ENCODE measurements at regions not wholly inside any gene's neighbourhood (a gene's known extent, or its start where the extent isn't known, plus 50 kb on each side); places are given as distances from the start of the nearest gene placed in this dataset.

DNA sequence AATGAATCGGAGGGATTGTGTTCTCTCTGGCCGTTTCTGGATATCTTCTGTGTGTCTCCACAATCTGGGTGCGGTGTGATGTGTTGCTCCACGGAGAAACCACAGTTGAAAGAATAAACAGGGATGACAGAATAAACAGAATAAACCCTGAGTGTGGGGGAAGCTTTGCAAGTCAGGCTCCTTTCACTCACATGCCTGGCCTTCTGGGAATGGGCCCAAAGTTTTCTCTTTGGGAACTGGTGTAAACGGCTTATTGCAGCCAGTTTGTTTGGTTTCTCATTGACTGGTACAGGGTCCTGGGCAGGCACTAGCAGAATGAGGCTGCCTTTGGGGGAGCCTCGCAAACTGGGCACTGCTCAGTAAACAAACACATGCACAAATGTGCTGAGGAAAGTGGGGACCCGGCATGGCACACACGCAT, 324.7 kb downstream of the DLEU7 start:
- no peaks in the 10 kb centered on the region for H3K27me3 Mint-ChIP-seq (ENCODE audit: low read depth, poor library complexity)
- H3K9me3 Mint-ChIP-seq: no peaks in the 10 kb centered on the region
- no peak for TF ChIP-seq CTCF (IDR thresholded peaks at IDR 0.05)
- H3K27ac Mint-ChIP-seq: peak overlapping the region; percentile 62
- peaks cover 77% of the 10 kb centered on the region for H3K4me1 Mint-ChIP-seq
- H3K4me3 Mint-ChIP-seq: no peak overlapping the region
- no peak for DNase-seq
- no peaks in the 10 kb centered on the region for H3K36me3 Mint-ChIP-seq (ENCODE audit: low read depth)

DNA sequence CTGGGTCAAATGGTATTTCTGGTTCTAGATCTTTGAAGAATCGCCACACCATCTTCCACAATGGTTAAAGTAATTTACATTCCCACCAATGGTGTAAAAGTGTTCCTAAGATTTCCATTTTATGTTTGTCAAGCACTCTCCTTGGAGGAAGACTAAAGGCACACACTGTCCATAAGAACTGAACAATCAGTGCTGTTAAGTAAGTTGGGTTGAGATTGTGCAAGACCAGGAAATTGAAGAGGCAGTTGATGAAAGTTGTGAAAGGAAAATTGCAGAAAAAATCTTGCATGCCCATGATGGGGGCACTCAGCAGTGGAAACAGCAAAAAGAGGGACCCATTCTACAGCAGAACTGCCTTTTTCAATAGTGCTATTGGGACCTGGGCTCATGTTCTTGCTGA, 323.6 kb downstream of the DLEU7 start:
- Mint-ChIP-seq H3K4me1 (peaks cover 77% of the 10 kb centered on the region), H3K36me3 (ENCODE audit: low read depth) (no peaks in the 10 kb centered on the region), H3K27ac (no peak overlapping the region), H3K9me3 (no peaks in the 10 kb centered on the region), H3K27me3 (ENCODE audit: low read depth, poor library complexity) (peaks cover 5% of the 10 kb centered on the region), H3K4me3 (no peak overlapping the region)
- no peak for TF ChIP-seq CTCF (IDR thresholded peaks at IDR 0.05)
- DNase-seq: no peak

DNA sequence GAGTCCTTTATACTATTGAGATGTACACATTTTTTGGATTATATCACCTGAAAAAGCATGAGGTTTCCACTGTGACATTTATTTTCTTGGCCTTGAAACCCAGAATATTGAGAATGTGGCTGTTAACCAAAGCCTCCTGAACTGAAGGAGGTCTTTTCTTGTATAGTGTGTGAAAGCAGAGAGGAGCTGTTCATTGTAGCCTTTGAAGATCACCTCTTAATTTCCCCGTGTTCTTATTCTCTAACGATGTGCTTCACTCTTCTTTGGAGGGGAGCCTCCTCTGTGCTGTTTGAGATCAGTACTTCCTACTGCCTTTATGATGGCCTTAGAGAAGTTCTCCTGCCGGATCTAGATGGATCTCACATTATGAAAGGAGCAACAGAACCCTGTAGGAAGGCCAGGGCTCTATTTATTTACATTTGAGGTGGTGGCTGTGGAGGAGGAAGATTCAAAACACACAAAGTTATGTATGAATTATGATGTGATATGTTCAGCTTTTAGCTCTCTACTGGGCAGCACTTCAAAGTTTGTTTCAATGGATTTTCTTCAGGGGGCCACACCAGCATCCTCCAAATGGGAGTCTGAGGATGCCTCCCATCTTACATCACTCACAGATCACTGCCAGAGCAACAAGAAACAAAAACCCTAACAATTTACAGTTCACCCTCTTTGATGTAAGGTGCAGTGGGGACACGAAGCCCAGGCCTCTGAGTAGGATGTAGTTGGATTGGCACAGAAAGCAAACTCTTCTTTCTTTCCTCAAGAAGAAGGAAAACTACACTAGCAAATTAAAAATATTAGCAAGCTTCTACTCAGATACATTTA, 322.3 kb downstream of the DLEU7 start:
- Mint-ChIP-seq H3K9me3 (peaks cover 3% of the 10 kb centered on the region), H3K4me3 (no peak overlapping the region), H3K27me3 (ENCODE audit: low read depth, poor library complexity) (peaks cover 5% of the 10 kb centered on the region), H3K27ac (peak overlapping the region; percentile 11), H3K36me3 (ENCODE audit: low read depth) (peaks cover 4% of the 10 kb centered on the region), H3K4me1 (peaks cover 81% of the 10 kb centered on the region)
- no peak for DNase-seq
- TF ChIP-seq CTCF (IDR thresholded peaks at IDR 0.05): no peak

DNA sequence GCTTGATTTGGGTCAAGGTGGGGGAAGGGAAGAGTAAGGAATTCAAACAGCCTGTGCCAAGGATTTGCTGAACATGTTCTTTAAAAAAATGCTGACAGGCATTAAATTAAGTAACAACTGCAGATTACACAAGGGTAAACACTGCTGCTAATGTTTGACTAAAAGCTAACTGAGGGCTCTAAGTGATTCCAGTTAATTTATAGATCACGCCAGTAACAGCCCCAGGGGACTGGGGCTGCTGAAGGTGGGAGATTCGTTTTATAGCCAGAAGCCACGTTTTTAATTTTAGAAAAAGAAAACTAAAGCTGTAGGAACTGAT, 321.7 kb downstream of the DLEU7 start:
- DNase-seq: peak; percentile 27
- Mint-ChIP-seq H3K4me3 (peak overlapping the region; percentile 21), H3K4me1 (peaks cover 82% of the 10 kb centered on the region), H3K27me3 (ENCODE audit: low read depth, poor library complexity) (peaks cover 5% of the 10 kb centered on the region), H3K27ac (peak overlapping the region; percentile 79), H3K36me3 (ENCODE audit: low read depth) (peaks cover 4% of the 10 kb centered on the region), H3K9me3 (peaks cover 3% of the 10 kb centered on the region)
- no peak for TF ChIP-seq CTCF (IDR thresholded peaks at IDR 0.05)

DNA sequence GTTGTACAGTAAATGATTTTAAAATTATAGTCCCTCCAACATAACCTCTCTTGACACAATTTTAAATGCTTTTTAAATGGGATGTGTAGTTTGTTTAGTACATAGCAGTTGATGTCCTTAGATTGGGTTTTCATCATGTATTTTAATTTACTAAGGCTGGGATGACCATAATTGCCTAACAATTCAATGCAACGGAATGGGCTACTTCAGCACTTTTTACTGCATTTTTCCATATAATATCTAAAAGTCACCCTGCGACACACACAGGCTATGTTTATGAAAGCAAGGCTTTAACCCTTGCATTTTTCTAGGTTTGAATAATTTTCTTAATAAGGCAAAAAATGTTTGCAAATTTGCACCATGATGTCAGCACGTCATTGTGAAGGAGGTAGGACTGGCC, 321.0 kb downstream of the DLEU7 start:
- peaks cover 4% of the 10 kb centered on the region for H3K36me3 Mint-ChIP-seq (ENCODE audit: low read depth)
- peaks cover 3% of the 10 kb centered on the region for H3K9me3 Mint-ChIP-seq
- H3K27ac Mint-ChIP-seq: no peak overlapping the region

More for the DNA sequence above, 321.0 kb downstream of the DLEU7 start:
- Mint-ChIP-seq H3K27me3 (ENCODE audit: low read depth, poor library complexity) (peaks cover 9% of the 10 kb centered on the region), H3K4me3 (no peak overlapping the region), H3K4me1 (peaks cover 82% of the 10 kb centered on the region)
- TF ChIP-seq CTCF (IDR thresholded peaks at IDR 0.05): no peak
- DNase-seq: no peak

Measured in nephron progenitor cell (in vitro differentiated cells).